ENCODE measurements at regions not wholly inside any gene's neighbourhood (a gene's known extent, or its start where the extent isn't known, plus 50 kb on each side); places are given as distances from the start of the nearest gene placed in this dataset.
"Not testable (repeated sequence)": the region's sequence is repeated elsewhere in the genome, so short reads cannot be mapped to it uniquely, and the experiment has no call there.

GRCh38 chr22:47401976-47402770 is 639.7 kb downstream of the TBC1D22A start:
- DNase-seq (ENCODE audit: low spot score), result no peak

GRCh38 chr22:47401592-47401898 is 639.1 kb downstream of the TBC1D22A start:
- DNase-seq (ENCODE audit: low spot score), result no peak

- DNase-seq (ENCODE audit: low spot score), result no peak
Observed at GRCh38 chr22:47400701-47401591, 638.5 kb downstream of the TBC1D22A start.

- not testable (repeated sequence) for DNase-seq (ENCODE audit: low spot score)
Observed at GRCh38 chr22:47400131-47400530, 637.7 kb downstream of the TBC1D22A start.

- no peak for DNase-seq (ENCODE audit: low spot score)
Observed at GRCh38 chr22:47398921-47399790, 636.7 kb downstream of the TBC1D22A start.

- DNase-seq (ENCODE audit: low spot score), result no peak
Observed at GRCh38 chr22:47398491-47398890, 636.0 kb downstream of the TBC1D22A start.

- DNase-seq (ENCODE audit: low spot score), result no peak
Observed at GRCh38 chr22:47397673-47398072, 635.2 kb downstream of the TBC1D22A start.

- no peak for DNase-seq (ENCODE audit: low spot score)
Observed at GRCh38 chr22:47396515-47396914, 634.1 kb downstream of the TBC1D22A start.

GRCh38 chr22:47396105-47396504 is 633.7 kb downstream of the TBC1D22A start:
- no peak for DNase-seq (ENCODE audit: low spot score)

- DNase-seq (ENCODE audit: low spot score), result no peak
Observed at GRCh38 chr22:47395481-47395880, 633.0 kb downstream of the TBC1D22A start.

- DNase-seq (ENCODE audit: low spot score), result no peak
Observed at GRCh38 chr22:47394504-47395440, 632.3 kb downstream of the TBC1D22A start.

- DNase-seq (ENCODE audit: low spot score), result no peak
Observed at GRCh38 chr22:47393191-47393590, 630.7 kb downstream of the TBC1D22A start.

GRCh38 chr22:47392729-47393128 is 630.3 kb downstream of the TBC1D22A start:
- DNase-seq (ENCODE audit: low spot score), result no peak

- DNase-seq (ENCODE audit: low spot score), result no peak
Observed at GRCh38 chr22:47392054-47392347, 629.6 kb downstream of the TBC1D22A start.

GRCh38 chr22:47391169-47392053 is 629.0 kb downstream of the TBC1D22A start:
- DNase-seq (ENCODE audit: low spot score), result no peak

GRCh38 chr22:47390026-47390970 is 627.8 kb downstream of the TBC1D22A start:
- DNase-seq (ENCODE audit: low spot score), result no peak

GRCh38 chr22:47389201-47389600 is 626.8 kb downstream of the TBC1D22A start:
- no peak for DNase-seq (ENCODE audit: low spot score)

- DNase-seq (ENCODE audit: low spot score), result no peak
Observed at GRCh38 chr22:47388778-47389177, 626.3 kb downstream of the TBC1D22A start.

- DNase-seq (ENCODE audit: low spot score), result no peak
Observed at GRCh38 chr22:47388331-47388730, 625.9 kb downstream of the TBC1D22A start.

All from H4 (cell line).